GM23338 (cell line): ENCODE measurements at regions not wholly inside any gene's neighbourhood (a gene's known extent, or its start where the extent isn't known, plus 50 kb on each side); places are given as distances from the start of the nearest gene placed in this dataset.

Source experiments
- CREB1 ChIP-seq: fragments of 250-450 bp; sonication (Bioruptor Pico); IDR thresholded peaks from 2 replicates; pipeline ENCODE4 v1.5.0; 2020; ENCODE audit warnings: low read depth, mild to moderate bottlenecking, moderate library complexity
- CTCF ChIP-seq, 2 experiments: fragments of 200-600 bp in 1 of 2; sonication (generic) in 1 of 2; conservative IDR thresholded peaks; 2 replicates each; pipeline versions ENCODE4 v1.5.1 to v1.6.1; 2016 to 2017; ENCODE audit warnings: antibody characterized with exemption in 2 of 2, low read depth in 2 of 2, mild to moderate bottlenecking in 2 of 2, moderate library complexity in 1 of 2
- EZH2 ChIP-seq: fragments of 200-600 bp; sonication (generic); IDR thresholded peaks from one replicate; pipeline ENCODE4 v1.8.0; 2017; ENCODE audit warnings: antibody characterized with exemption, mild to moderate bottlenecking, low read depth; ENCODE audit not compliant: unreplicated experiment
- EZH2phosphoT487 ChIP-seq: fragments of 200-600 bp; sonication (generic); IDR thresholded peaks from one replicate; pipeline ENCODE4 v1.8.1; 2018; ENCODE audit warnings: antibody characterized with exemption; ENCODE audit not compliant: unreplicated experiment
- JUNB ChIP-seq: IDR thresholded peaks from one replicate; pipeline ENCODE4 v1.6.1; 2016; ENCODE audit warnings: antibody characterized with exemption; ENCODE audit not compliant: unreplicated experiment
- NANOG ChIP-seq: IDR thresholded peaks from 2 replicates; pipeline ENCODE4 v1.6.1; 2016; ENCODE audit warnings: antibody characterized with exemption, borderline replicate concordance
- POLR2AphosphoS5 ChIP-seq: IDR thresholded peaks from 2 replicates; pipeline ENCODE4 v1.6.1; 2016; ENCODE audit warnings: antibody characterized with exemption, low read depth
- REST ChIP-seq: IDR thresholded peaks from one replicate; pipeline ENCODE4 v1.6.1; 2018; ENCODE audit warnings: antibody characterized with exemption; ENCODE audit not compliant: unreplicated experiment
- STAT1 ChIP-seq: IDR thresholded peaks from one replicate; pipeline ENCODE4 v1.6.1; 2016; ENCODE audit warnings: antibody characterized with exemption; ENCODE audit not compliant: unreplicated experiment
- ZNF114 ChIP-seq: fragments of 250-450 bp; sonication (Bioruptor Pico); IDR thresholded peaks from 2 replicates; pipeline ENCODE4 v1.5.0; 2020; ENCODE audit warnings: mild to moderate bottlenecking, moderate library complexity
- ZNF331 ChIP-seq: fragments of 250-450 bp; sonication (Bioruptor Pico); IDR thresholded peaks from 2 replicates; pipeline ENCODE4 v1.5.0; 2020; ENCODE audit warnings: low read depth, mild to moderate bottlenecking, moderate library complexity

GRCh38 chr4:177116161-177116560, 193.5 kb upstream of the NEIL3 start:
- TF ChIP-seq CTCF (conservative IDR thresholded peaks at IDR 0.05; ENCODE audit: low read depth in 2 of 2) (no peak), REST (no peak), JUNB (no peak), CREB1 (CRISPR knock-in tag) (no peak), POLR2AphosphoS5 (no peak), EZH2 (no peak), EZH2phosphoT487 (no peak), STAT1 (no peak), ZNF331 (no peak), ZNF114 (no peak), NANOG (no peak)
